ENCODE measurements at regions not wholly inside any gene's neighbourhood (a gene's known extent, or its start where the extent isn't known, plus 50 kb on each side); places are given as distances from the start of the nearest gene placed in this dataset.
"Not testable (repeated sequence)": the region's sequence is repeated elsewhere in the genome, so short reads cannot be mapped to it uniquely, and the experiment has no call there.

DNA sequence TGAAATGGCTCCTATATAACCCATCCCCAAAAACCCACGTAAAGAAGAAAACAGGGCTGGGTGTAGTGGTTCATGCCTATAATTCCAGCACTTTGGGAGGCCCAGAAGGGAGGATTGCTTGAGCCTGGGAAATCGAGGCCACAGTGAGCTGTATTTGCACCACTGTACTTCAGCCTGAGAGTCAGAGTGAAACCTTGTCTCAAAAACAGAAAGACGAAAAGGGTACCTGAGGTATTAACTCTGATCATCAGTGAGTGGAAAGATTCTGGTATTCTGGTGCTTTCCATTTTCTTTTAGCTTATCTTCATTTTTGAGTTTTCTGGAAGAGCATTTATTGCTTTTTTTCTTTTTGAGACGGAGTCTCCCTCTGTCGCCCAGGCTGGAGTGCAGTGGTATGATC is 110.6 kb upstream of the PRKX start:
- DNase-seq (ENCODE audit: low read depth, low spot score); H3K9me3 ChIP-seq (ENCODE audit: control insufficient read depth, low read depth, low read length); H3K79me2 ChIP-seq (ENCODE audit: control insufficient read depth, insufficient read depth, low read length); H3K27me3 ChIP-seq (ENCODE audit: control insufficient read depth, extremely low read depth, insufficient read depth, low read length); H3K9me1 ChIP-seq (ENCODE audit: control insufficient read depth, extremely low read depth, insufficient read depth, low read length); H2AFZ ChIP-seq (ENCODE audit: control insufficient read depth, low read length); FAIRE-seq; dilution Hi-C loops (cut with MboI; ENCODE audit: extremely low pct_ligation_motif_present, low sequenced_read_pairs); H4K20me1 ChIP-seq (ENCODE audit: control insufficient read depth, extremely low read depth, insufficient read depth, low read length); H3K27ac ChIP-seq (ENCODE audit: control insufficient read depth, insufficient read depth, low read length); H3K4me2 ChIP-seq (ENCODE audit: control insufficient read depth, extremely low read depth, insufficient read depth, low read depth, low read length); H3K4me3 ChIP-seq (ENCODE audit: control insufficient read depth in 2 of 3, extremely low read depth in 1 of 3, insufficient read depth in 2 of 3, low read depth in 1 of 3, low read length in 3 of 3); H3K9ac ChIP-seq (ENCODE audit: control insufficient read depth, extremely low read depth, insufficient read depth, low read length): not testable (repeated sequence)
- H3K4me1 ChIP-seq (ENCODE audit: control insufficient read depth, extremely low read depth, insufficient read depth, low read length), result peaks cover 17% of the 10 kb centered on the region
- peaks cover 8 to 12% of the 10 kb centered on the region in 2 experiments for H3K36me3 ChIP-seq (ENCODE audit: control insufficient read depth in 2 of 2, extremely low read depth in 1 of 2, insufficient read depth in 2 of 2, low read length in 2 of 2)

- no peak overlapping the region for H3K4me3 ChIP-seq (ENCODE audit: control insufficient read depth in 2 of 3, extremely low read depth in 1 of 3, insufficient read depth in 2 of 3, low read depth in 1 of 3, low read length in 3 of 3)
- H3K79me2 ChIP-seq (ENCODE audit: control insufficient read depth, insufficient read depth, low read length), result peaks cover 7% of the 10 kb centered on the region
- no peak for DNase-seq (ENCODE audit: low read depth, low spot score)
- H2AFZ ChIP-seq (ENCODE audit: control insufficient read depth, low read length), result no peak overlapping the region
- peak overlapping the region; percentile 31 for H3K27ac ChIP-seq (ENCODE audit: control insufficient read depth, insufficient read depth, low read length)
- H3K9ac ChIP-seq (ENCODE audit: control insufficient read depth, extremely low read depth, insufficient read depth, low read length), result no peak overlapping the region
- H3K9me3 ChIP-seq (ENCODE audit: control insufficient read depth, low read depth, low read length), result no peaks in the 10 kb centered on the region
- H3K27me3 ChIP-seq (ENCODE audit: control insufficient read depth, extremely low read depth, insufficient read depth, low read length), result no peaks in the 10 kb centered on the region
- H4K20me1 ChIP-seq (ENCODE audit: control insufficient read depth, extremely low read depth, insufficient read depth, low read length), result no peaks in the 10 kb centered on the region
- no peak overlapping the region for H3K4me2 ChIP-seq (ENCODE audit: control insufficient read depth, extremely low read depth, insufficient read depth, low read depth, low read length)
- dilution Hi-C loops (cut with MboI; ENCODE audit: extremely low pct_ligation_motif_present, low sequenced_read_pairs), result no loop called here
- H3K9me1 ChIP-seq (ENCODE audit: control insufficient read depth, extremely low read depth, insufficient read depth, low read length), result peaks cover 2% of the 10 kb centered on the region
- peaks cover 11 to 19% of the 10 kb centered on the region in 2 experiments for H3K36me3 ChIP-seq (ENCODE audit: control insufficient read depth in 2 of 2, extremely low read depth in 1 of 2, insufficient read depth in 2 of 2, low read length in 2 of 2)
- no peak for FAIRE-seq
- no peak for TF ChIP-seq EZH2 (IDR thresholded peaks at IDR 0.05; ENCODE audit: low read length)
- TF ChIP-seq, protein P1, sequence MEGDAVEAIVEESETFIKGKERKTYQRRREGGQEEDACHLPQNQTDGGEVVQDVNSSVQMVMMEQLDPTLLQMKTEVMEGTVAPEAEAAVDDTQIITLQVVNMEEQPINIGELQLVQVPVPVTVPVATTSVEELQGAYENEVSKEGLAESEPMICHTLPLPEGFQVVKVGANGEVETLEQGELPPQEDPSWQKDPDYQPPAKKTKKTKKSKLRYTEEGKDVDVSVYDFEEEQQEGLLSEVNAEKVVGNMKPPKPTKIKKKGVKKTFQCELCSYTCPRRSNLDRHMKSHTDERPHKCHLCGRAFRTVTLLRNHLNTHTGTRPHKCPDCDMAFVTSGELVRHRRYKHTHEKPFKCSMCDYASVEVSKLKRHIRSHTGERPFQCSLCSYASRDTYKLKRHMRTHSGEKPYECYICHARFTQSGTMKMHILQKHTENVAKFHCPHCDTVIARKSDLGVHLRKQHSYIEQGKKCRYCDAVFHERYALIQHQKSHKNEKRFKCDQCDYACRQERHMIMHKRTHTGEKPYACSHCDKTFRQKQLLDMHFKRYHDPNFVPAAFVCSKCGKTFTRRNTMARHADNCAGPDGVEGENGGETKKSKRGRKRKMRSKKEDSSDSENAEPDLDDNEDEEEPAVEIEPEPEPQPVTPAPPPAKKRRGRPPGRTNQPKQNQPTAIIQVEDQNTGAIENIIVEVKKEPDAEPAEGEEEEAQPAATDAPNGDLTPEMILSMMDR (optimal IDR thresholded peaks at IDR 0.05 in 1 of 3, IDR thresholded peaks at IDR 0.05 in 1 of 3, conservative IDR thresholded peaks at IDR 0.05 in 1 of 3; ENCODE audit: extremely low read depth in 1 of 3, insufficient read depth in 2 of 3, low read length in 3 of 3), result no peak
- H3K4me1 ChIP-seq (ENCODE audit: control insufficient read depth, extremely low read depth, insufficient read depth, low read length), result peaks cover 24% of the 10 kb centered on the region
Observed at GRCh38 chrX:3820167-3820566, 106.7 kb upstream of the PRKX start.

- H3K27me3 ChIP-seq (ENCODE audit: control insufficient read depth, extremely low read depth, insufficient read depth, low read length); H3K9me1 ChIP-seq (ENCODE audit: control insufficient read depth, extremely low read depth, insufficient read depth, low read length); H3K4me2 ChIP-seq (ENCODE audit: control insufficient read depth, extremely low read depth, insufficient read depth, low read depth, low read length); H3K4me3 ChIP-seq (ENCODE audit: control insufficient read depth in 2 of 3, extremely low read depth in 1 of 3, insufficient read depth in 2 of 3, low read depth in 1 of 3, low read length in 3 of 3); H2AFZ ChIP-seq (ENCODE audit: control insufficient read depth, low read length); H3K79me2 ChIP-seq (ENCODE audit: control insufficient read depth, insufficient read depth, low read length); FAIRE-seq; dilution Hi-C loops (cut with MboI; ENCODE audit: extremely low pct_ligation_motif_present, low sequenced_read_pairs); H3K9me3 ChIP-seq (ENCODE audit: control insufficient read depth, low read depth, low read length); H4K20me1 ChIP-seq (ENCODE audit: control insufficient read depth, extremely low read depth, insufficient read depth, low read length); DNase-seq (ENCODE audit: low read depth, low spot score); H3K27ac ChIP-seq (ENCODE audit: control insufficient read depth, insufficient read depth, low read length); H3K9ac ChIP-seq (ENCODE audit: control insufficient read depth, extremely low read depth, insufficient read depth, low read length): not testable (repeated sequence)
- Histone ChIP-seq H3K4me1 (ENCODE audit: control insufficient read depth, extremely low read depth, insufficient read depth, low read length) (peaks cover 24% of the 10 kb centered on the region), H3K36me3 (ENCODE audit: control insufficient read depth in 2 of 2, extremely low read depth in 1 of 2, insufficient read depth in 2 of 2, low read length in 2 of 2) (peaks cover 8 to 13% of the 10 kb centered on the region in 2 experiments)
Observed at GRCh38 chrX:3817480-3817879, 104.0 kb upstream of the PRKX start.
